Activated effector memory CD4-positive, alpha-beta T cell treated with anti-CD3 and anti-CD28 coated beads, Interleukin-2, amount 50 U/mL, for 16 hours (primary cell): ENCODE measurements at regions not wholly inside any gene's neighbourhood (a gene's known extent, or its start where the extent isn't known, plus 50 kb on each side); places are given as distances from the start of the nearest gene placed in this dataset.
"Not testable (repeated sequence)": the region's sequence is repeated elsewhere in the genome, so short reads cannot be mapped to it uniquely, and the experiment has no call there.

ENCODE experiments used
- DNase-seq: peaks from one replicate; pipeline ENCODE4 v3.0.0-alpha.2; 2020

DNA sequence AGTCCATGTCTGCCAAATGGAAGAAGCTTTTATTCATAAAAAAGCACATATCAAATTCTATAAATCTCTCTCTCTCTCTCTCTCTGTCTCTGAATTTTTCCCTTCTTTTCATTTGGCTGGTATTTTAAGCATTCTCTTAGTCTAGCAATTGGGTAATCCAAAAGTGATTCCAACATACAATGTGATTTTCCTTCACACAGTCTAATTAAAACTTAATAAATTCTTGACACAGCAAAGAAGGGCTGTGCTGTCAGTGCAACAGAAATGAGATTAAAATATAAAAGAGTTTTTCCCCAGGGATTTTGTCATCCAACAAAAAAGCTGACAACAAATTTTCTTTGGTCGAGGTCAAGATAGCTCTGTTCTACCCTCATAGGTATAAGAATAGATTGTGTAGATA lies 216.9 kb downstream of the CENPC start:
- no peak for DNase-seq

DNA sequence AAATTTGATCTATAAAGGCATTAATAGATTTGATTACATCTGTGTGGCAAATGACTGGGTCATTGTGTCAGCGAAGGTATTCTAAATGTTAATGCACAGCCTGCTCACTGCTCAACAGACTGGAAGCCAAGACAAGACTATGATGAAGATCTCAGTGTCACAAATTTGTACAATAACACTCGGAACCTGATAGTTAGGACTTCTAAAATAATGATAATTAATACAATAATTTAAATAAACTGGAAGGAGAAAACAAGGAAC lies 217.4 kb downstream of the CENPC start:
- no peak for DNase-seq

DNA sequence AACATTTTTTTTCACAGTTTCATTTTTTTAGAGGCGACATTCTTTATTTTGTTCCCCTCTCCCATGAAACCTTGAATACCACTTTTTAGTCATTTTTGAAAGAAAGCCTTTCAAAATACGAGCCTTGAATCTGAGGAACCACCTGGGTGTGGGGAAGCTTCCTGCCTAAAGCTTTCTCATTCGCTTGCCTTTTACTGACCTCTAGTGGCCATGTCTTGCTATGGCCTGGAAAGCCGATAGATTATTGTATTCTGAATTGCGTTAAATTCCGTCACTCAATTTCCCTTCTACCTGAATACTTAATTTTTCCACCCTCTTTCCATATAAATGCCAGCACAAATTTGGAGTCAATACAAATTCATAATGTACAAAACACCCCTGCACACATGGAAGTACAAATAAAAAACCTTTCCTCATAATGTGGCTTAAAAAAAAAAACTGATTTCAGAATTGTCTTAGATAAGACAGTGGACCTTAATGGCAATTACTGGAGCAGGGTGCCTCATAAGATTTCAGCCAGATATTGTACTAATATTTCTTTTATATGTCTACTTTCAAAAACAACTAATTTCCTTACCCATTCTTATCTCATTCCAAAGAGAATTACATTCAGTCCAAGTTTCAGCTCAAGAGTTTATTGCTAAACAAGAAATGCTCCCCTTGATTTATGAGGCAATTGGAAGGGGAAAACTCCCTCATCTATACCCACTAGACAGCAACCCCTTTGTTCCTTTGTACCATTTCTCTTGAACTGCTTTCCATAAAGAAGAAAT lies 217.9 kb downstream of the CENPC start:
- peak; percentile 70 for DNase-seq

DNA sequence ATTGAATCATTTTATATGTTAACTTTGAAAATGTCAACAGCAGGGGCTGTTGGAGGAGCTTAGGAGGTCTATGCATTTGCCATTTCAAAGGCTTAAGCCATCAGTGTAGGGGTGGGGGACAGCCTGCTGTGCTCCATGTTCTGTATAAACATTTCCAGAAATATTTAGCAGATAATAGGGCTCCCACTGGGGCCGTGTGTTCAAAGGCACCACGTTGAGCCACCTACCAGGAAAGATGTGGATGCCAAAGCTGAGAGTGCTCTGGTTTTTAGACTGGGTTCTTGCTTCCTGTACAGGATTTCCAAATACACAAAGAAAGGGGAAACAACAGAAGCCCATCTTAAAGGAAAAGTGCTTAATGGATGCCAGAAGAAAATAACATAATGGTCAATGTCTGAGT lies 219.5 kb downstream of the CENPC start:
- no peak for DNase-seq

DNA sequence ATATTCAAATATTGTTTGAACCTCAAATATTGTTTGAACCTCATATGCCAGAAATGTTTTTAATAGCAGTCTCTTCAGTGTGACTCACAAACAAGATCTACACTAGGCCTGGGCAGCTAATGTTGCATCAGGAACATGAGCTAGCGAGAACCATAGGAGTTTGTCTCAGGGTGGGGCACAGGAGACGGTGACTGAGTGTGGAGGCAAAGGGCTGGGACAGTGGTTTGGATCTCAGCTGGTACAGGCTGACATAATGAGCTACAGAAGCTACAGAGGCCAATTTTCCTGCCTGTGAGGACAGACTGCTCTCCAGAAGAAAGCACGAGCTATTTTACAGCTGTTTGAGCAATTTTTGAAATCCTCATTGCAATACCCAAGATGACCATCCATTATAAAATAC lies 224.7 kb downstream of the CENPC start:
- no peak for DNase-seq

DNA sequence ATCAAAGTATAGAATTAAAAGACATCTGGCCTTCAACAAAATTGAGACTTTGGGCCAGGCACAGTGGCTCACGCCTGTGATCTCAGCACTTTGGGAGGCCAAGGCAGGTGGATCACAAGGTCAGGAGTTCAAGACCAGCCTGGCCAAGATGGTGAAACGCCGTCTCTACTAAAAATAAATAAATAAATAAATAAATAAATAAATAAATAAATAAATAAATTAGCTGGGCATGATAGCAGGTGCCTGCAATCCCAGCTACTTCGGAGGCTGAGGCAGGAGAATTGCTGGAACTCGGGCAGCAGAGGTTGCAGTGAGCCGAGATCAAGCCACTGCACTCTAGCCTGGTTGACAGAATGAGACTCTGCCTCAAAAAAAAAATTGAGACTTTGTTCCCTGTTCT lies 225.7 kb downstream of the CENPC start:
- not testable (repeated sequence) for DNase-seq

DNA sequence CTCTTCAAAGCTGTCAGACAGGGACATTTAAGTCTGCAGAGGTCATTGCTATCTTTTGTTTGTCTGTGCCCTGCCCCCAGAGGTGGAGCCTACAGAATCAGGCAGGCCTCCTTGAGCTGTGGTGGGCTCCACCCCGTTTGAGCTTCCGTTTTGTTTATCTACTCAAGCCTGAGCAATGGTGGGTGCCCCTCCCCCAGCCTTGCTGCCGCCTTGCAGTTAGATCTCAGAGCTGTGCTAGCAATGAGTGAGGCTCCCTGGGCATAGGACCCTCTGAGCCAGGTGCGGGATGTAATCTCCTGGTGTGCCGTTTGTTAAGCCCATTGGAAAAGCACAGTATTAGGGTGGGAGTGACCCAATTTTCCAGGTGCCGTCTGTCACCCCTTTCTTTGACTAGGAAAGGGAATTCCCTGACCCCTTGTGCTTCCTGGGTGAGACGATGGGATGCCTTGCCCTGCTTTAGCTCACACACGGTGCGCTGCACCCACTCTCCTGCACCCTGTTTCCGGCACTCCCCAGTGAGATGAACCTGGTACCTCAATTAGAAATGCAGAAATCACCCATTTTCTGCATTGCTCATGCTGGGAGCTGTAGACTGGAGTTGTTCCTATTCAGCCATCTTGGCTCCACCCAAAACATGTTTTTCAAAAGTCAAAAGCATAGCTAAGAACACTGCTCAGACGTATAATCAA lies 244.7 kb downstream of the CENPC start:
- DNase-seq, result not testable (repeated sequence)

DNA sequence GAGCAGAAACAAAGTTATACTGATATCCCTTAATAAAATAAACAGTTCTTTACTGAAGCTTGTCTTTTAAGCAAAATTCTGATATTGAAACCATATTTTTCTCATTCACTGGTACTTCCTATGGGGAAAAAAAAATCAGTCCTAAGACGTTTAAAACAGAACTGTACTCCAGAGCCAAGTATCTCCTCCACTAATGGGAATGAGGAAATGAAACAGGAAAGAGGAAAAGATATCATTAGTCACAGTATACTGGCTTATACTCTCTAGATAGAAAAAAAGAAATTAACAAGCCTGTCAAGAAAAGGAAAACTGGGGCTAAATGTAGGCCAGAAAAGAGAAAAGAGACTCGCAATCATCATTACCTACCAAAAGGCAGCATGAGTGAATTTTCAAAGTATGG lies 252.7 kb downstream of the CENPC start:
- no peak for DNase-seq

DNA sequence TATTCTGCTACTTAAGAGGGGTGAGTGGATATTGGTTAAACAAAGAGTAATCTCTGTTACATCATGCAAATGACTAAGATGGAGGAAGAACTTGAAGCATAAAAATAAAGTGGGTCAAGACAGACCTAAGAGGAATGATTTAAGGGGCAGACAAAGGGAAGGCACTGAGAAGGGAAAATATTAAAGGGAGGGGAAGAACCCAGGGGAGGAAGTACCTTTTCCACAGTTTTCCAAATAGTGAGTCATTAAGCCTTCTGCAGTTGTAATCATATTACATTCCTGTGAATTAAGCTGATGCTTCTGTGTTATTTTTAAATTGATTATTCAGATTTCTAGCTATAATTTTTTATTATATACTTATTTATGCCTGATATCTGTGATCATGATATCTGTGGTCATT lies 253.3 kb downstream of the CENPC start:
- no peak for DNase-seq

DNA sequence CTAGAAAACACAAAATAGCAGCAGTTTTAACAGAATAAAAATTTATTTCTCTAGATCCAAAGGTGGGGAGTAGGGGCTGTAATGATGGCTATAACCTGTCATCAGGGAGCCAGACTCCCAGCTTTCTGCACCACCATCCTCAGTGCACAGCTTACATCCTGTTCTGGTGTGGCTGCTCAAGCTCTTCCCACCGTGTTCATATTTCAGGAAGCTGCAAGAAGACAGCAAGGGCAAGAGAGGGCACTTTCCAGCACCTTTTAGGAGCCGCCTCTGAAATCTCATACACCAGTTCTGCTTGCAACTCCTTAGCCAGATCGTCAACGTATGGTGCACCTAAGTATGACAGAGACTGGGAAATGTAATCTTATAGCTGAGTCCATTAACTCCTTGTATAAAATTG lies 253.7 kb downstream of the CENPC start:
- no peak for DNase-seq

DNA sequence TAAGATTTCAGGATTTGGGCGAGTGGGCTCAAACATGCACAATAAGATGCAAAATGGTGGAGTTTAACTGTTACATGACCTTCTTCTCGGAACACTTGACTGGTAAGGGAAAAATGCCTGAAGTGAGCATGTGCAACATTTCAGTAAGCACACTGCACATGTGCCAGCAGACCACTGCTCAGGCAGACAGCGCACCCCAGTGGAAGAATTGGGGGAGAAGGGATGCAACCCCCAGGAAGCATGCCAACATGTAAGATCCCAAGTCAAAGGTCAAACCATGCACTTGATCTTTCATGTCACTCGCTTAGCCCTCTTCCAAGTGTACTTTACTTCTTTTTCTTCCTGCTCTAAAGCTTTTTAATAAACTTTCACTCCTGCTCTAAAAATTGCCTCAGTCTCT lies 256.3 kb downstream of the CENPC start:
- DNase-seq, result no peak

DNA sequence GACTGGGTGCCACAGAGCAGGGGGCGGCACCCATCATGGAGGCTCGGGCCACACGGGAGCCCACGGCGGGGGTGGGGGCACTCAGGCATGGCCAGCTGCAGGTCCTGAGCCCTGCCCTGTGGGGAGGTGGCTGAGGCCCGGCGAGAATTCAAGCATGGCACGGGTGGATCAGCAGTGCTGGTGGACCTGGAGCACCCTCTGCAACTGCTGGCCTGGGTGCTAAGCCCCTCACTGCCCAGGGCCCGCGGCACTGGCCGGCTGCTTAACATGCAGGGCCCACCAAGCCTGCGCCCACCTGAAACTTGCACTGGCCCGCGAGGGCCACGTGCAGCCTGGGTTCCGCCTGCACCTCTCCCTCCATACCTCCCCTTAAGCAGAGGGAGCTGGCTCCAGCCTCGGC lies 258.6 kb downstream of the CENPC start:
- DNase-seq, result no peak

DNA sequence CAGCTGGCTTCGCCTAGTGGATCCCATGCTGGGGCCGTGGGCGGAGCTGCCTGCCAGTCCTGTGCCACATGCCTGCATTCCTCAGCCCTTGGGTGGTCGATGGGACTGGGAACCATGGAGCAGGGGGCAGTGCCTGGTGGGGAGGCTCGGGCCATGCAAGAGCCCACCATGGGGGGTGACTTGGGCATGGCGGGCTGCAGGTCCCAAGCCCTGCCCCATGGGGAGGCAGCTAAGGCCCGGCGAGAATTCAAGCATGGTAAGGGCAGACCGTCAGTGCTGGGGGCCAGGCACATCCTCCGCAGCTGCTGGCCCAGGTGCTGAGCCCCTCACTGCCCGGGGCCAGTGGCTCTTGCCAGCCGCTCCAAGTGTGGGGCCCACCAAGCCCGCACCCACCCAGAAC lies 262.6 kb downstream of the CENPC start:
- no peak for DNase-seq

DNA sequence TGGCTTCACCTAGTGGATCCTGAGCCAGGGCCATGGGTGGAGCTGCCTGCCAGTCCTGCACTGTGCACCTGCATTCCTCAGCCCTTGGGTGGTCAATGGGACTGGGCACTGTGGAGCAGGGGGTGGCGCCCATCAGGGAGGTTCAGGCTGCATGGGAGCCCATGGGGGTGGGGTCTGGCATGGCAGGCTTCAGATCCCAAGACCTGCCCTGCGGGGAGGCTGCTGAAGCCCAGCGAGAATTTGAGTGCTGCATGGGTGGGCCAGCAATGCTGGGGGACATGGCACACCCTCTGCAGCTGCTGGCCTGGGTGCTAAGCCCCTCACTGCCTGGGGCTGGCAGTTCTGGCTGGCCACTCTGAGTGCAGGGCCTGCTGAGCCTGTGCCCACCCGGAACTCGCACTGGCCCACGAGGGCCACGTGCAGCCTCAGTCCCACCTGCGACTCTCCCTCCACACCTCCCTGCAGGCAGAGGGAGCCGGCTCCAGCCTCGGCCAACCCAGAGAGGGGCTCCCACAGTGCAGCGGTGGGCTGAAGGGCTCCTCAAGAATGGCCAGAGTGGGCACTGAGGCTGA lies 270.0 kb downstream of the CENPC start:
- no peak for DNase-seq

DNA sequence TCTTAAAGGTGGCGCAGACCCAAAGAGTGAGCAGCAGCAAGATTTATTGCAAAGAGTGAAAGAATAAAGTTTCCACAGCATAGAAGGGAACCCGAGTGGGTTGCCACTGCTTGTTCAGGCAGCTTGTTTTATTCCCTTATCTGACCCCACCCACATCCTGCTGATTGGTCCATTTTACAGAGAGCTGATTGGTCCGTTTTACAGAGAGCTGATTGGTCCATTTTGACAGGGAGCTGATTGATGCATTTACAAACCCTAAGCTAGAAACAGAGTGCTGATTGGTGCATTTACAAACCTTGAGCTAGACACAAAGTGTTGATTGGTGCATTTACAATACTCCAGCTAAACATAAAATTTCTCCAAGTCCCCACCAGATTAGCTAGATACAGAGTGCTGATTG lies 270.6 kb downstream of the CENPC start:
- DNase-seq, result not testable (repeated sequence)

DNA sequence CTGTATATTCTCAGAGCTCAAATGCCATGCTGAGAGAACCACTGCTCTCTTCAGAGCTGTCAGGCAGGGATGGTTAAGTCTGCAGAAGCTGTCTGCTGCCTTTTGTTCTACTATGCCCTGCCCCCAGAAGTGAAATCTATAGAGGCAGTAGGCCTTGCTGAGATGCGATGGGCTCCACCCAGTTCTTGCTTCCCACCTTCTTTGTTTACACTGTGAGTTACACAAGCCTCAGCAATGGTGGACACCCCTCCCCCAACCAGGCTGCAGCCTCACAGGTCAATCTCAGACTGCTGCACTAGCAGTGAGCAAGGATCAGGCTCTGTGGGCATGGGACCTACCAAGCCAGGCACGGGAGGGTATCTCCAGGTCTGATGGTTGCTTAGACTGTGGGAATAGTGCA lies 271.6 kb downstream of the CENPC start:
- DNase-seq, result no peak

DNA sequence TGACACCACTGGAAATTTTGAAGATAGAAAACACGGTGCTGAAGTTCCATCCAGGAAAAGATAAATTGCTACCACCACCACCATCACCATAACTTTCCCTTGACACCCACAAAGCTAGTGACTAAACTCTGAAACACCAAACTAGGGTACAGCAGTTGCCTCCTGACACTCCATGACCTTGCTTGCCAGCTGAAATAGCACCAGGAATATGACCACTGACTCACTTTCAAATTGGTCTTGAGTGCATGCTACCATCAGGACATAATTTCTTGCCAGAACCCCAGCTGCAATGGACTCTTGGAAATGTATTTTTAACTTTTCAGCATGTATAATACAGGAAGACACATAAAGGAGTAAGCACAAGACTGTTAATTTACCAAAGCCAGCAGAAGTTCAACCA lies 283.3 kb downstream of the CENPC start:
- no peak for DNase-seq

DNA sequence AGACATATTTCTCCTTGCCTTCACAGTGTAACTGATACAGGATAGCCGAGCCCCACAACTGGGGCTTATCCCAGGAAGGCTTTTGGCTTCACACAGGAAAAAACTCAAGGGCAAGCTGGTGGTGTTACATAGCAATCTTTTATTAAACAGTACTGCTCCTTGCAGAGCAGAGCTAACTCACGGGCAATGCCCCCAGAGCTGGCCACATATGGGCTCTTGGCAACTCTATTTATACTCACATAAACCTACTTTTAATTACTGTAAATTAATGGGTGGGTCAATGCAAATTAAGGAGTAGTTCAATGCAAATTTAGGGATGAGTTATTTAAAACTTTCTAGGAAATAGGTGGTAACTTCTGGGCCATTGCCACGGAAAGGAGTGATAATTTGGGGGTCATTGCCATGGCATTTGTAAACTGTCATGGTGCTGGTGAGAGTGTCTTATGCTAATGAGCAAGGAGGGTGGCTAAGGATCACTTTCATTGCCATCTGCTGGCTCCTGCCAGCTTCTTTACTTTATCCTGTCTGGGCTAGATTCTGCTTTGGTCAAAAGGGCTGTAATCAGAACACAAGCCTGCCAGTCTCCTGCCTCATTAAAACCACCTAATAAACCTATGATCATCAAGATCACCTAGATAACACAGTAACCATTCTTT lies 288.8 kb downstream of the CENPC start:
- no peak for DNase-seq

DNA sequence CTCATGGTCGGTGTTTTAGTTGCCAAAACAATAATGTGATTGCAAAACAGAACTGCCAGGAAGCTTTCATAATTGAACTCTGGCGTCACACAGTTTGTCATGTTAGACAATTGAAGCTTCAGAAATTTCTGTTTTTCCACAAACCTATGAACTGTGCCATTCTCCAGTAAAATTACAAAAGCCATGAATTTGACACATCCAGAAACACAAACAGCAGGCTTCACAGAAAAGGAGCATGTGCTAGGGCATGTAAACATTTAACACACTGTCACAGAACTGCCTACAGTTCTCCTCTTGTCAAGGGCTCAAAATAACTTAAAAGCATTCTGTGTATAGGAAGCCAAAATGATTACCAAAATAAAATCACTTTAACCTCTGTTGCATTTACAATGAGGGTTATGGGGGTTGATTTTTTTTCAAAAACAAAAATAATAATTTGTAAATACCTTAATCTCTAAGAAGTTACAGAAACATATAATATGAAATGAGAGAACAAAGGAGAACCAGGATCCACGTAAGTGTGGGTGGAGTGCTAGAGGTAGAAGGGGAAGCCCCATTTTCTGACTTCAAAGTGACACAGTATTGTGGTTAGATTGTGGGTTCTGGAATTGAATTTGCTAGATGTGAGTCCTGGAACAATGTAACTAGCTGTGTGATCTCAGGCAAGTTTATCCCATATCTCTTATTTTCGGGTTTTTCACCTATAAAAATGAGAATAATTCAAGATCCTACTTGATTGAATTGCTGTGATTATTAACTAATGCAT lies 295.0 kb downstream of the CENPC start:
- no peak for DNase-seq

DNA sequence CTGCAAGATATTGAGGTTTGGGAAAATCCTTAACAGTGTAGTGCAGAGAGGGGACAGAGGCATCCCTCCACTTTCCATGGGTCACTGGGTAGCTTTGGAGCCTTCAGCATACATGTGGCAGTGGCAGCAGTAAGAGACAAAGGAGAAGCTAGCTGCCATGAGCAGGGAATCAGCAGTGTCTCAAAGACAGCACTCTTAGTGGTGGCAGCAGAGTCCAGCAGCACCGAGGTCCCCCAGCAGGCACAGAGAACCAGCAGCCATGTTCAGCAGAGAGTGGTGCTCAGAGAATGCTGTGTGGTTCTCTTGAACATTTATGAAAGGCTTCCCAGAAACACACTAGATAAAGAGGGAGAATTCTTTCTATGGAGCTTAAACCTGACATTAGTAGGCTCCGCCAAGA lies 308.5 kb downstream of the CENPC start:
- no peak for DNase-seq

DNA sequence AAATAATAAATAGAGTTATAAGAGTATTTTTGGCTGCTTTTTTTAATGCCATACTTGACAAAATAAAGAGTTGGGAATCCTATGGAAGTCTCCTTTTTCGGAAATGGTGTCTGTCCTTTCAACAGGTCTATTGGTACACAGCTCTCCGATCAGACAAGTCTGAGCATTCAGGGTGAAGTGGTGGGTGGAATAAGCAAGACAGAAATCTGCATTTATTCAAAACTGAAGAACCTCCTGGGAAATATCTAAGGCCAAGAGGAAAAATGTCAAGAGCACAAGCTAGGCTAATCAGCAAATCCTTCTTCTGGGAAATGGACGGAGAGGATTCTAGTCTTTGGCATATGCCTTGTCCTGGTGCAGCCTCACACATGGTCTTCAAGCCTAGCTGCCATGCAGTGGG lies 309.0 kb downstream of the CENPC start:
- no peak for DNase-seq

DNA sequence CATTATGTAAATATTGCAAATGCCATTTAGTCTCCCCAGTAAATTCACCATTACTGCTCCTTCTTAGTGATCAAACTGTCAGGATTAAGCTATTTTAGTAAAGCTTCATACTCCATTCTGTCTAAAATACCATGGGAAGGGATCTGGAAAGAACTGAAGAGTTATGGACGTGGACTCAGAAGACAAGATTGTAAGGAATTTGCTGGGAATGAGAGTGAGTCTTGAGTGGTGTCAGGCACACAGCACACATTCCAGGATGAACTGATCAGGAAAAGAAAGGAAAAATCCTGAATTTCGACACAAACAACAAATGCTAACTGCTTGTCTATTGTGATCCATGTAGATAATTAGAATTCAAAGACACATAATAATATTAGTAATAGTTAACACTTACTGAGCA lies 311.0 kb downstream of the CENPC start:
- no peak for DNase-seq

DNA sequence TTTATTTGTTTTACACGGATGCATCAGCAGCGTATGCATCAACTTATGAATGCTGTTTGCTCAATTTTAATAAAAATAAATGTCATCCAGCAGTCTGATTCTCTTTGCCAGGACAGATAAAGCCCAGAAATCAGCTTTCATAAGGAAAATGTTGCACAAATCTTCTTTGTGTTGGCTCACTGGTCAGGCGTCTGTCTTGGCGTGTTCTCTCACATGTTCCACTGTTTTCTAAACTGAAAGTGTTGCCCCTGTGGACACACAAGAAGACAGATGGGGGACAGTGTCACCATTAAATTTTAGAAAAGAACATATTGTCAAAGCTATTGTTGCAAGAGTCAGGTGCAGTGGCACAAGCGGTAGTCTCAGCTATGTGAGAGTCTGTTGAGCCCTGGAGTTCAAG lies 316.2 kb downstream of the CENPC start:
- no peak for DNase-seq

DNA sequence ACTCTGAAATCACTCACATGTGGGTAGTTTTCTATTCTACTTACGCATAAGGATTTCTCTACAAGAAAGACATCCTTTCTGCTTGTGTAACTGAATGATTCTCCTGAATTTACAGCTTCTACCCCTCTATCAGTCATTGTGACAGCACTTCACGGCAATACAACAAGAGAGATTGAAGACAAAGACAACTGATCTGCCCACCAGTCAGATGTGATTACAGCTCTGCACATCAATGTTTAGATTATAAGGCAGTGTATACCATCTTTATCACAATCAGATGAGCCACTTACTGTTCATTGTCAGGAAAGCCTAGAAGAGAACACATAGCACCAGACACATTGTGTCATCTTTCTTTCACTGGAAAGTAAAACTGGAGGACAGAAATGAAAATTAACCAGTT lies 324.4 kb downstream of the CENPC start:
- no peak for DNase-seq
